GM21723 (cell line): ENCODE measurements at regions not wholly inside any gene's neighbourhood (a gene's known extent, or its start where the extent isn't known, plus 50 kb on each side); places are given as distances from the start of the nearest gene placed in this dataset.

ENCODE experiments used
- ATAC-seq: cut with Tn5 transposase; IDR thresholded peaks from one replicate; pipeline ENCODE4 v1.9.1; 2021; ENCODE audit warnings: mild to moderate bottlenecking, moderate library complexity; ENCODE audit not compliant: unreplicated experiment

DNA sequence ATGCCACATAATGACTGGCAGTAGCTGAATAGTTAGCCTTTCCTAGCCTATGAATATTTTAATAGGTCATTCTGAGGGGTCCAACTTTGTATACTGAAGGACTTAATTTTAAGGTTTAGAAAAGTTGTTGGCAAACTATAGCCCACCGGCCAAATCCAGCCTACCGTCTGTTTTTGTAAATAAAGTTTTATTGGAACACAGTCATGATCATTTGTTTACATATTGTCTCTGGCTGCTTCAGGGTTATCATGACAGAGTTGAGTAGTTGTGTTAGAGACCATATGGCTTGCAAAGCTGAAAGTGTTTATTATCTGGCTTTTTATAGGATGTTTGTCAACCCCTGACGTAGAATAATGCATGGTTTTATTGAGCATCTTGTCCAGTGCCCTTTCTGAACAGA is 73.4 kb downstream of the NTMT2 start:
- no peak for ATAC-seq

GRCh38 chr1:170221031-170221430 is 75.3 kb downstream of the NTMT2 start:
- ATAC-seq: no peak

DNA sequence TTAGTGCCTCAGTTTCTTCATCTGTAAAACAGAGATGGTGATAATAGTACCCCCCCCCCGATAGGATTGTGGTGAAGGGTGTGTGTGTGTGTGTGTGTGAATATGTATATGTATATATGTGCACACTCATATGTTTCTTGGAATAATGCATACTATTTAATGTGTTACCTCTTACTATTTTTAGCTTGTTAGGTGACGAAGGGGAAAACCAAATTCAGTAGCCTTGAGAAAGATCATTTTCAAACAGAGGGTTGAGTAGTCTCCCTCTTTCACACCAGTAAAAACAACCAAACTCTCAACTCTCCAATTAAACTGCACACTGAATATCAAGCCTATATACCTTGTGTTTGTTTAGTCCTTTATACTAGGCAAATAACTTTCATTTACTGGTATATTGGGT is 75.7 kb downstream of the NTMT2 start:
- no peak for ATAC-seq

DNA sequence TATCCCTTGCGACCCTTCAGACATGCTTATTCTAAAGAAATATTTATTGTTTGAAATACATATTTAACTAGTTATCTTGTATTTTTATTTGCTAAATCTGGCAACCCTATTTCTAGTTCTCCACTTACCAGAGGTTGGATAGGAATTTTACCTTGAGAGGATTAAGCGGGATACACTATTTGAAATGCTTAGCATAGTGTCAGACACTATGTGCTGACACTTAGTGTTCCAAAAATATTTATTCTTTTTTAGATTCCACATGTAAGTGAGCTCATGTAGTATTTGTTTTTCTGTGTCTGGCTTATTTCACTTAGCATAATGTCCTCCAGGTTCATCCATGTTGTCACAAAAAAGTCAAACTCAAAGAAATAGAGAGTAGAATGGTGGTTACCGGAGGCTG is 78.7 kb downstream of the NTMT2 start:
- ATAC-seq: no peak

DNA sequence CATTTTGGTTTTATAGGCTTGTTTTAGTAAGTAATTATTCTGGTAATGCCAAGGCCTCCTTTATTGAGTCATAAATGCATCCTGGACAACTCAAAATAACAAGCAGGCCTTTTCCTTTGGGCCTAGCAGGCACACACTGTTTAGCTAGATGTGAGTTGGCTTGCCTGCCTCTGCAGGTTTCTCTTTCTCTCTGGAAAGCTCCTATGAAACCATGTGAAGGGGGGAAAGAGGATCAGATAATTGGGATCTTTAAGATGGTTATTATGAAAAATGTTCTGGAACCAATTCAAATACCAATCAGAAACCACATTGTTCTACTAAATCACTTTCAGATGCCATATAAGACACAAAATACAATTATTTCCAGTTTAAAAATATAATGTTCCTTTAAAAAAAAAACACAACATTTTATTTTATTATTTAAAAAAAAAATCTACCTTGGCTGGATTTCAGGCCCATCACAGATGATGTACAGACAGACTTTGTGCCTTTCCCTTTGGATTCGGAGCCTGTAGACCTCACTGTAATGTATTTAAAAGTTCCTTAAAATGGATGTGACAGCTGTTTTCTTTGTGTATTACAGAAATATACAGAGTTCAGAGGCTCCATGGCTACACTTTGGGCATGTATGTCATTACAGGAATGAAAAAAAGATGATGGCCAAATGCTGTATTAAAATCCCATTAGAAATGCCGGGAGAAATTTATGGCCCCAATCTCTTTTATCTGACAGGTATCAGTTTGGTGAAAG is 80.2 kb downstream of the NTMT2 start:
- ATAC-seq: no peak

DNA sequence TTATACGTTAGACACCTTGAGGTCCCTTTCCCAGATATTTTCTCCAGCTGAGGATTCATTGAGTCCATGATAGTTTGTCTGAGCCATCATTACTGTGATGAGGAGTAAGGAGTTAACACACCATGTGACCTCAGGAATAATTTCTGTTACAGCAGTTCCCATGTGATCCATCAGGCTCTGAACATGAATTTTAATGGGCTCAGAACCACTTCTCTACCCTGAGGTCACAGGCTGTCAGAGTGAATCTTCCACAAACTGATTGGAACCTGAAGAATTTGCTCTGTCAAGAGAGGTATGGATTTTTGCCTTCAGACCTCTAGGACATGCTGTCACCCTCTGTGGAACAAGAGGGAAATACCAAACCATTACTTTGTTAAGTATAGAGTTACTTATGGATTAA is 81.0 kb downstream of the NTMT2 start:
- ATAC-seq: no peak

DNA sequence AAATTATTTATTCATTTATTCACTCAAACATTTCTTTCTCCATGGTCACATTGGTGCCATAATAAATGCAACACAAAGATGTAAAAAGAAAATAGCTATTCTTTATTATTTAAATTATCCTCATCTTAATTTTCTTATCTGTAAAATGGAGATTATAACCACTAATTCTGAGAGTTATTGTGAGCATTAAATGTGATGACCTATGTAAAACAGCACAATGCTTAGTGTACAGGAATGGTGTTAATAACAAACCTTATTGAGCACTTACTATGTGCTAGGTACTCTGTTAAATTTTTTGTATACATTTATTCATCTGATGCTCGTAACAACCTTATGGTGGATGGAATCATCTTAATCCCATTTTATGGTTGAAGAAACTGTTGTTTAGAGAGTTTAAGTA is 84.6 kb downstream of the NTMT2 start:
- no peak for ATAC-seq

DNA sequence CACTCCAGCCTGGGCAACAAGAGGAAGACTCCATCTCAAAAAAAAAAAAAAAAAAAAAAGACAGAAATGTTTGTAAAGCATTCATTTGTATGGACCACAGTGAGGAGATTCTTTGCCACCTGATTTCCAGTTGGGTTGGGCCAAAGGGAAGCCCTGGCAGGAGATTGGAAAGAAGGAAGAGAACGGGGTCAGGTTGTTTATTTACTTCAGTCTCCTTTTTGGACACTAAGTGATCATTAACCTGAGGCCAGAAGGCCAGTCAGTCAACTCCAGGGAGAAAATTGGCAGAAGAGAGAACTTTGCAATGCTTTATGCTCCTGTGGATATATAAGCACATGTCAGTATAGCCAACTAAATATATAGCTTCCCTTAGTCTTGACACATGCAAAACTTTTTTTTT is 85.9 kb downstream of the NTMT2 start:
- no peak for ATAC-seq

- ATAC-seq: no peak
These were observed 93.1 kb downstream of the NTMT2 start for GRCh38 chr1:170238704-170239391.

- no peak for ATAC-seq
These were observed 93.7 kb downstream of the NTMT2 start for GRCh38 chr1:170239445-170239844.

- ATAC-seq: peak; percentile 97
These were observed 94.7 kb downstream of the NTMT2 start for GRCh38 chr1:170240409-170240808.

DNA sequence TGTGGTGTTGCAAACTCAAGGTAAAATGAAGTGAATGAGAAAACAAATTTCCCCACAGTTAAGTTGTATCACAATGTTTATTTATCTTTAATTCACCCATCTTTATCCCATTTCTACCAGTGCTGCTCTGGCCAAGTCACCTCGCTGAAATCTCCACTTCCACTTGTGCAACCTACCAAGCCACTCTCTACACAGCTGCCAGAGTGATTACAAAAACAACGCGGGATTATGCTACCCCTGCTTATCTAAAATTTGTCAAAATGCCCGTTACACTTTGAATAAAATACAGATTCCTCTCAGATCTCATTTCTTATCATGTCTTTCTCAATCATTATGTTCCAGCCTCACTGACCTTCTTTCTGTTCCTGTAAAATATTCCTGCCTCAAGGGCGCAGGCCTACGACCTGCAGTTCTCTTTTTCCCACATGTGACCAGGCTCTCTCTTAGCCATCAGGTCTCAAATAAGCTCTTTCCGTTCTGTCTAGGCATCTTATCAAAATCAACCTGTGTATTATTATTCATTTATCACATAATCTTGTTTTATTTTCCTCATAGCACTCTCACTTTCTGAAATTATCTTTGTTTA is 95.6 kb downstream of the NTMT2 start:
- no peak for ATAC-seq

- ATAC-seq: no peak
These were observed 102.2 kb downstream of the NTMT2 start for GRCh38 chr1:170247751-170248521.

- ATAC-seq: no peak
These were observed 104.9 kb downstream of the NTMT2 start for GRCh38 chr1:170250531-170251276.

DNA sequence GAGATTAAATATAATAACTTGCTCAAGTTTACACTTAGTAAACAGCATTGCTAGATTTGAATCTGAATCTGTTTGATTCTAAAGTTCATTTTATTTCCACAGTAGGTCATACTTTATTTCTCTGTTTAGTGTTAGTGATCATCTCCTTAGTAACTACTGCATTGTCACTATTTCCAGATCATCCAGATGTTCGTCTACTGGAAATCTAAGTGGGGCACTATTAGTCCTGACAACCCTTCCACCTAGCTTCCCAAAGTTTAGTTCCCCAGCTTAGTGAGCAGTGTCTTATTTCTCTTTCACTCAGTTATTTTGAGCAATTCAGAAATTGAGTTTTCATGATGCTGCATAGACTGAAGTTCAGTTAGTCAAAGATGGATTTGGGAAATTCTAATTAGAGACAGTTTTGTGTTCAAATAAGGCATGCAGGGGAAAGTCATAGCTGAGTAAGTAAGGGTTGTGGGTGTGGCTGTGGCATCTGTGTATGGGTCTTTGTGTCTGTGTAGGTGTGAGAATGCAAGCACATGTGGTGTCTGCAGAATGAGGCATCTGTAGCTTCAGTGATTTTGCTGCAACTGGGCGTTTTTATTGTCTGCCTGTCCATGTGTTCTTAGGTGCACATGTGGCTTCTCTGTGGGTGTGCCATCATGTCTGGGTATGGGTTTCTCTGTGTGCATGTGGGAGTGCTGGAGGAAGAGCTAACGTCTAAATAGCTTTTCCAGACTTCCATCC is 107.3 kb downstream of the NTMT2 start:
- ATAC-seq: no peak

DNA sequence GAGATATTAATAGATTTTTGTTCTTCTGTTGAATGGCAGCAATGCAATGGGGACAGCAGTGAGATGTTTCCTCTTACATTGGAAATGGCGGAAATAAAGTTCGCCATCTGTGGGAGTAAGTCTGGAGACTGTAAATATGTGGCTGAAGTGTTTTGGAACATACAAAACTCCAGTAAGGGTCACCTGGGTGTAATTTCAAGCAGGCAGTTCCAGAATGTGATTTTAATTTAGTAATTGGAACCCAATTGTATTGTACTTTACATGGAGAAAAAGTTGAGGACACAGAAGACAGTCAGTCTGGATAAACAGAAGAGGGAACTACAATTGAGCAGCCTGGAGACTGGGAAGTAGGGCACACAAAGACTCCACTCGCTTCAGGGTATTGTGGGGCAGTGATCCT is 108.6 kb downstream of the NTMT2 start:
- no peak for ATAC-seq

GRCh38 chr1:170261669-170262068 is 115.9 kb downstream of the NTMT2 start:
- ATAC-seq: no peak

- ATAC-seq: no peak
These were observed 116.6 kb downstream of the NTMT2 start for GRCh38 chr1:170262276-170262939.

GRCh38 chr1:170265234-170265633 is 119.5 kb downstream of the NTMT2 start:
- no peak for ATAC-seq

DNA sequence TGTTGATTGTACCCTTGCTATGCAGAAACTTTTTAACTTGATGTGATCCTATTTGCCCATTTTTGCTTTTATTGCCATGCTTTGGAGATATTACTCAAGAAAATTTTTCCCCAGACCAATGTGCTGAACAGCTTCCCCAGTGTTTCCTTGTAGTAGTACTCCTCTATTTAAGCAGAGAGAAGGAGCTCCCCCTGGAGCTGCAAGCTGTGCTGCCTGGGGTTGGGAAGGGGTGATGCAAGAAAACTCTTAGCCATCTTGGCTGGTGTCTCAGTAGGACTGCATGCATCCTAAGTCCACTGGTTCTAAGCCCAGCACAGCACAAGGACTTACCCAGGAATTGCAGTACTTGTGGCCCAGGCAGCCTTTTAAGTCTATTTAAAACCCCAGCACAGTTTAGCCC is 121.6 kb downstream of the NTMT2 start:
- ATAC-seq: no peak
